LNCaP clone FGC (cell line): ENCODE measurements at regions not wholly inside any gene's neighbourhood (a gene's known extent, or its start where the extent isn't known, plus 50 kb on each side); places are given as distances from the start of the nearest gene placed in this dataset.

ENCODE experiments used
- DNase-seq: peaks from one replicate; pipeline ENCODE4 v3.0.0-alpha.2; 2011; ENCODE audit warnings: low read depth
- H3K4me3 ChIP-seq: 2 replicates; pipeline ENCODE4 v1.5.1; 2011; ENCODE audit warnings: mild to moderate bottlenecking, low read depth, low read length, control low read depth
- CTCF ChIP-seq: IDR thresholded peaks from 2 replicates; pipeline ENCODE4 v1.5.1; 2012; ENCODE audit warnings: mild to moderate bottlenecking; ENCODE audit not compliant: control insufficient read depth, insufficient read depth; ENCODE audit errors: extremely low read depth

- TF ChIP-seq CTCF: no peak
- DNase-seq: no peak
- H3K4me3 ChIP-seq: no peak overlapping the region
Measured at GRCh38 chr6:126926926-126927325, 191.5 kb upstream of the RSPO3 start.

GRCh38 chr6:126927841-126928240 lies 190.6 kb upstream of the RSPO3 start:
- TF ChIP-seq CTCF: no peak
- H3K4me3 ChIP-seq: no peak overlapping the region
- no peak for DNase-seq

- no peak overlapping the region for H3K4me3 ChIP-seq
- no peak for TF ChIP-seq CTCF
- DNase-seq: no peak
Measured at GRCh38 chr6:126937426-126937825, 181.0 kb upstream of the RSPO3 start.

GRCh38 chr6:126939784-126940183 lies 178.7 kb upstream of the RSPO3 start:
- TF ChIP-seq CTCF: no peak
- no peak overlapping the region for H3K4me3 ChIP-seq
- no peak for DNase-seq

- H3K4me3 ChIP-seq: no peak overlapping the region
- TF ChIP-seq CTCF: no peak
- DNase-seq: no peak
Measured at GRCh38 chr6:126941751-126942150, 176.7 kb upstream of the RSPO3 start.

- TF ChIP-seq CTCF: no peak
- H3K4me3 ChIP-seq: no peak overlapping the region
- DNase-seq: no peak
Measured at GRCh38 chr6:126944512-126944911, 174.0 kb upstream of the RSPO3 start.

GRCh38 chr6:126945150-126945685 lies 173.3 kb upstream of the RSPO3 start:
- DNase-seq: no peak
- no peak for TF ChIP-seq CTCF
- H3K4me3 ChIP-seq: no peak overlapping the region
